ENCODE measurements at regions not wholly inside any gene's neighbourhood (a gene's known extent, or its start where the extent isn't known, plus 50 kb on each side); places are given as distances from the start of the nearest gene placed in this dataset.

GRCh38 chr10:36675458-36675880 is 449.9 kb upstream of the ANKRD30A start:
- no peak for TF ChIP-seq CTCF (conservative IDR thresholded peaks at IDR 0.05)
- TF ChIP-seq ZFX (IDR thresholded peaks at IDR 0.05), result no peak
- H3K27ac ChIP-seq, result no peak overlapping the region

GRCh38 chr10:36671607-36672006 is 453.8 kb upstream of the ANKRD30A start:
- H3K27ac ChIP-seq, result no peak overlapping the region
- TF ChIP-seq CTCF (conservative IDR thresholded peaks at IDR 0.05), result no peak
- TF ChIP-seq ZFX (IDR thresholded peaks at IDR 0.05), result no peak

DNA sequence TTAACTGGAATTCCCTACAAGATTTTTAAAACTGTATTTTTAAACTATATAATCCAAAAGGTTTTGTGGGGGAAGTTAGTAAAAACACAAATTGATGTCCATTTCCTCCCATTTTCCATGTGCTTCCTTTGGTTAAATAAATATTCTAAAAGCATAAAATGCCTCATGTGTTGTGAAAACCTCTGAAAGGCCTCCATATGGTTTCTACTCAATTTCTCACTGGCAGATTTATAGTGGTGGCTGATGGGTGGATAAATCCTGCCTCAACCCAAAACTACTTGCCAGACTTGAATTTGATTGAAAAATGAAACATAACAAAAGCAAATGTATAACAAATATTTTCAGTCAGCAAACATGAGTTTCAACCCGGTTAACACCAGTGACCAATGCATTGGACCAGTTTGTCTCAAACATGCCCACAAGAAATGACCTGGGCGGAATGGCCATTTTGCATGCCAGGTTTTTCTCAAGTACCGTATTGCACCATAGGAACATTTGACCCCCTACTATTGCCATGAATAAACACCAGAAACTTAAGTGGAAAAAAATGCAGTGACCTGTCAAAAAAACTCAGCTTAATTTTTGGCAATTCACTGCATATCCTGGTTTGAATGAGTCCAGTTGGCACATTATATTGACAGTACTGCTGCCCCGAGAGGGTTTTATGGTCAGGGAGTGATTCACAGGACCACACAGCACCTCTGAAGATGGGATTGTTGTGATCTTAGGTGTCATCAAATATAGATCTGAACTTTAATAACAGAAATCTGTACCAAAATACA is 454.6 kb upstream of the ANKRD30A start:
- H3K27ac ChIP-seq, result no peak overlapping the region
- TF ChIP-seq ZFX (IDR thresholded peaks at IDR 0.05), result no peak
- no peak for TF ChIP-seq CTCF (conservative IDR thresholded peaks at IDR 0.05)

- TF ChIP-seq CTCF (conservative IDR thresholded peaks at IDR 0.05), result no peak
- no peak for TF ChIP-seq ZFX (IDR thresholded peaks at IDR 0.05)
- H3K27ac ChIP-seq, result no peak overlapping the region
These were observed 455.6 kb upstream of the ANKRD30A start for GRCh38 chr10:36669615-36670352.

GRCh38 chr10:36666451-36666850 is 458.9 kb upstream of the ANKRD30A start:
- TF ChIP-seq ZFX (IDR thresholded peaks at IDR 0.05) (no peak), CTCF (conservative IDR thresholded peaks at IDR 0.05) (no peak)
- H3K27ac ChIP-seq, result no peak overlapping the region

DNA sequence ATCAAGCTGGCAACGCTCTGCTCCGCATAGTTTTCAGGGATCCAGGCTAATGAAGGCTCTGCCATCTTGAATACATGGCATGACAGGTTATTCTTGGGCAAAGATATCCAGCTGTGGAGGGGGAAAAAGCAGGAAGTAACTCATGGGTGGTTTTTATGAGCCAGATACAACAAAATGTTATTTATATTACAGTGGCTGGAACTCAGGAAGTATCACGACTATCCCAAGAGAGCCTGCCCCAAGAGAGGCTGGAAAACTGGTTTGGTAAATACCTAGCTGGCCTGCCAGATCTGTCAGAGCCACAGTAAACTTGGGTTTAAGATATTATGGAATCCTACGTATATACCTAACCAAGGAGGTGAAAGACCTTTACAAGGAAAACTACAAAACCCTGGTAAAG is 462.8 kb upstream of the ANKRD30A start:
- TF ChIP-seq CTCF (conservative IDR thresholded peaks at IDR 0.05) (no peak), ZFX (IDR thresholded peaks at IDR 0.05) (no peak)
- no peak overlapping the region for H3K27ac ChIP-seq

- H3K27ac ChIP-seq, result no peak overlapping the region
- TF ChIP-seq CTCF (conservative IDR thresholded peaks at IDR 0.05) (no peak), ZFX (IDR thresholded peaks at IDR 0.05) (no peak)
These were observed 475.1 kb upstream of the ANKRD30A start for GRCh38 chr10:36650274-36650673.

Data from C4-2B (cell line).